ENCODE measurements at regions not wholly inside any gene's neighbourhood (a gene's known extent, or its start where the extent isn't known, plus 50 kb on each side); places are given as distances from the start of the nearest gene placed in this dataset.

DNA sequence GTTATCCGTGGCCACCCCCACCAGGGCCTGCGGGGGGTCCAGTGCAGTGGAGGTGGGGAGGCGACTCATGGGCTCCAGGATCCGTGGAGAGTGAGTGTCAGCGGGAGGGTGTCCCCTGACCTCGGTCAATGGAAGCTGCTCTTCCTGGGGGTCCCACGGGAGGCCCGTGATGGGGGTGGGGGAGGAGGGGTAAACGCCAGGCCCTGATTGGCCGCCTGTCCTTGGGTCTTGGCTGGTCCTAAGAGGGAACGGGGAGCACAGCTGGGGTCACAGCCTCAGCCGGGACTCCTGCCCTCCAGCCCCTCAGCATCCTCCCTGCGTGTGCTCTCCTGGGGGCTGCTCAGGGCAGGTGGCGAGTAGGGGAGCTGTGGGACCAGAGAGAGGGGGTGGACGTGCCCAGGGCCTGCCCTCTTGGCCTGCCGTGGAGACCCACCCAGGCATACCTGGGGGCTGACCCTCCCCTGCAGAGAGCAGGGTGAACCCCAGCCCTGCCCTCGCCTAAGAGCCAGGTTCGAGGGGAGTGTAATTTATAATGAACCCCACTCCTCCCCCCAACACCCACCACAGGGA, 184.6 kb downstream of the GOLGA6L6 start:
- TF ChIP-seq ZNF274 (IDR thresholded peaks at IDR 0.05; ENCODE audit: low read depth, low read length) (no peak), SUZ12 (IDR thresholded peaks at IDR 0.05; ENCODE audit: extremely low read depth, insufficient read depth, insufficient read length) (no peak), YY1 (IDR thresholded peaks at IDR 0.05; ENCODE audit: insufficient read depth, insufficient read length) (no peak)
